ENCODE measurements at regions not wholly inside any gene's neighbourhood (a gene's known extent, or its start where the extent isn't known, plus 50 kb on each side); places are given as distances from the start of the nearest gene placed in this dataset.

DNA sequence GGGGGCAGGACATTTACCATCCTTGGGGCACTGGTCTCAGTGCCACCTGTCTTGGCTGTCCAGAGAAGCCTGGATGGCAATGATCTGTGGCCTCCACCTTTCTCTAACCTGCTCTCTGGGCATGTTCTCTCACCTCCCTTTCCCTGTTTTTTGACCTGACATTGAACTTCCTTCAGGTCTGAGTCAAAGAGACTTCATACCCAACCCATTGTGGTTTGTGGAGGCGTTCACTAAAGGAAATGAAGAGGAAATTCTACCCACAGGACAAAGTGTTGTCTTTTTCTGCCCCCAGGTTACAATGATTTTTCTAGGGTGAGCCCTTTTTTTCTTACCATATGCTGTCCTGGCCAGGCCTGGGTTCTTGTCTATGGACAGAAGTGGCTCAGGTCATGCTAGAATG is 76.6 kb downstream of the CYP26A1 start:
- TF ChIP-seq POLR2A (IDR thresholded peaks at IDR 0.05), result no peak
- TF ChIP-seq, protein P1, sequence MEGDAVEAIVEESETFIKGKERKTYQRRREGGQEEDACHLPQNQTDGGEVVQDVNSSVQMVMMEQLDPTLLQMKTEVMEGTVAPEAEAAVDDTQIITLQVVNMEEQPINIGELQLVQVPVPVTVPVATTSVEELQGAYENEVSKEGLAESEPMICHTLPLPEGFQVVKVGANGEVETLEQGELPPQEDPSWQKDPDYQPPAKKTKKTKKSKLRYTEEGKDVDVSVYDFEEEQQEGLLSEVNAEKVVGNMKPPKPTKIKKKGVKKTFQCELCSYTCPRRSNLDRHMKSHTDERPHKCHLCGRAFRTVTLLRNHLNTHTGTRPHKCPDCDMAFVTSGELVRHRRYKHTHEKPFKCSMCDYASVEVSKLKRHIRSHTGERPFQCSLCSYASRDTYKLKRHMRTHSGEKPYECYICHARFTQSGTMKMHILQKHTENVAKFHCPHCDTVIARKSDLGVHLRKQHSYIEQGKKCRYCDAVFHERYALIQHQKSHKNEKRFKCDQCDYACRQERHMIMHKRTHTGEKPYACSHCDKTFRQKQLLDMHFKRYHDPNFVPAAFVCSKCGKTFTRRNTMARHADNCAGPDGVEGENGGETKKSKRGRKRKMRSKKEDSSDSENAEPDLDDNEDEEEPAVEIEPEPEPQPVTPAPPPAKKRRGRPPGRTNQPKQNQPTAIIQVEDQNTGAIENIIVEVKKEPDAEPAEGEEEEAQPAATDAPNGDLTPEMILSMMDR (IDR thresholded peaks at IDR 0.05), result no peak
